Panc1 (cell line): ENCODE measurements at regions not wholly inside any gene's neighbourhood (a gene's known extent, or its start where the extent isn't known, plus 50 kb on each side); places are given as distances from the start of the nearest gene placed in this dataset.

Experiments used
- CTCF ChIP-seq: fragments of 450-650 bp; IDR thresholded peaks from 2 replicates; pipeline ENCODE4 v1.5.1; 2017; ENCODE audit warnings: mild to moderate bottlenecking
- SIN3A ChIP-seq: IDR thresholded peaks from 2 replicates; pipeline ENCODE4 v1.6.1; 2012; ENCODE audit warnings: low read depth, mild to moderate bottlenecking, low read length, moderate library complexity, borderline replicate concordance; ENCODE audit not compliant: insufficient read depth
- TCF7L2 ChIP-seq: IDR thresholded peaks from 2 replicates; pipeline ENCODE4 v1.6.1; 2011; ENCODE audit warnings: mild to moderate bottlenecking, low read depth, low read length, inconsistent platforms

DNA sequence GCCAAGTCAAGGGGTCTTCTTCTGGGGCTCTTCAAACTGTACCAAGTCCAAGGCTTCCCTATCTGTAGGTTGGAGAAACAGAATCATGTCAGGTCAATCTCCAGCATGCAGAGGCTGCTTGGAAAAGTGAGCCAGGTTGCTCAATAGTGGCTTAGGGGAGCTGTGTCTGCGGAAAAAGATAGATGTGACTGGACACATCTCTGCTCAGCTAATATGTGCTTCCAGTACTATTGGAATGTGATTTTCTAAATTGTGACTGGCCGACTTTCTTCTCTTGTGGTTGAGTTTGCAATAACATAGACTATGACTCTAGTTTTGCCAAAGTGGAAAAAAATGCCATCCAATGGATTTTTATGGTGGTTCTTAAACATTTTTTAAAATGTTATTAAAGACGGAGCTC, 136.7 kb downstream of the BOD1 start:
- TF ChIP-seq SIN3A = no peak
- TF ChIP-seq TCF7L2 = no peak
- no peak for TF ChIP-seq CTCF
